HG03575 (cell line): ENCODE measurements at regions not wholly inside any gene's neighbourhood (a gene's known extent, or its start where the extent isn't known, plus 50 kb on each side); places are given as distances from the start of the nearest gene placed in this dataset.

Source experiments
- ATAC-seq: cut with Tn5 transposase; IDR thresholded peaks from one replicate; pipeline ENCODE4 v1.9.1; 2021; ENCODE audit not compliant: unreplicated experiment, insufficient number of reproducible peaks, low FRiP score; ENCODE audit errors: extremely low read depth

DNA sequence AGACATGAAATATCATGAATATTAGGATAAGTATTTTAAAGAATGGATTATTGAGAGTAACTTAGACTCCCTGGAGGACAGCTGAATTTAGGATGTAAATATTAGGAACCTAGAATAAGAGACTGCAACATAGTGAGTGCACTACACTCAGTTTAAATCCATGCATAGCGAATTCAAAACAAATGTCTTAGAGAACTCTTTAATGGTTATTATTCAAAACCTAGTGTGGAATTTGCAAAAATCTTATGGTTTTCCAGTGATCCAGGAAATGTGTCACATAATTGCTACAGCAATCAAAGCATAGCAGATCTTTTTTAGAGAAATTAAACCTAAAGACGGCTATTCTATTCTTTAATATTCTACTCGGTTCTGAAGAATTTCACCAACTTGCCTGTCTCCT, 239.0 kb downstream of the TMX3 start:
- ATAC-seq: no peak

DNA sequence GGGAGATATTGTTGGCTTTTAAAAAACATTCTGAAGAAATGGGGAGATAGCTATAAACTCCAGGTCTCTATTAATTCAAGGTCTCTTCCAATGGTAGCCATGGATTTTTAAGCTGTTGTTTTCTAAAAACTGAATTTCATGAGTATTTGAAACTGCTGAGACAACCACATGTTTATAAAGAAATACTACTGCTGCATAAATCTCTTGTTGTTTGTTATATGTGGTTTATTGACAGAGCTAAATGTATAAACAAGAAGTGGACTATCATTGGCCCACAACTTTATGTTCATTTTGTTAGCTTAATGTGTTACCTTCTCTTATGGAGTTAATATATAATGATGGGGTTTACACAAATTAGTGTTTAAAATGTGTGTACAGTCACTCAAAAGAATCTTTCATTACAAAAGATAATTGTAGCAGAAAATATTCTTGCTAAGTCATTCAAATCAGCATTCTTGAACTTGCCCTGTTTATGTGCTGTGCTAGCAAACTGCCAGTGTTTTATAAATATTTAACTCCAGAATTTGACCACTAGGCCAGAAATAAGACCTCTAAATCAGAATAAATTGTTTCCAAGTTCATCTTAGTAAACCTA, 242.1 kb downstream of the TMX3 start:
- ATAC-seq: no peak

DNA sequence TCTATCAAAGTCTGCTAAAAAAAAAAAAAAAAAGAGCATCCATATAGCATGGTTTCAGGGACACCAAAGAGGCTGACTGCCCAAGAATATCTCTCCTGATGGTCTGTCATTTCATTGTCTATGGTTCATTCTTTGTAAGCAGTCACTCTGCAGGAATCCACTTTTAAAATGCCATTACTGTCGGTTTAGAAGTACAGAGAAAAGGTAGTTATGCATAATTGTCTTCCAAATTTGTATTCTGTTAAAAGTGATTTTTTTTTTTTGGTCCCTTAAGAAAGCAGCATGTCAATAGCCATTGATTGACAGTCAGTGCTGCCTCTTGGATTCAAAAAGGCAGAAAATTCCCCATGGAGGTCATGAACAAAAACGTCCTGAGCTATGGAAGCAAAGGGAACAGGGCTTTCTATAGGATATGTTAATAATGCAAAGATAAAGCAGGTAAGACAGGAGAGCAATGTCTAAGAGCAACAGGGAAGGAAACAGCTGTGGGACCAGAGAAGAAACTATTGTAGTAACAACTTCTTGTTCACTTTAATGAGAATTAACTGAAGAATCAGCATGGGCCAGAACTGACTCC, 245.8 kb downstream of the TMX3 start:
- no peak for ATAC-seq

DNA sequence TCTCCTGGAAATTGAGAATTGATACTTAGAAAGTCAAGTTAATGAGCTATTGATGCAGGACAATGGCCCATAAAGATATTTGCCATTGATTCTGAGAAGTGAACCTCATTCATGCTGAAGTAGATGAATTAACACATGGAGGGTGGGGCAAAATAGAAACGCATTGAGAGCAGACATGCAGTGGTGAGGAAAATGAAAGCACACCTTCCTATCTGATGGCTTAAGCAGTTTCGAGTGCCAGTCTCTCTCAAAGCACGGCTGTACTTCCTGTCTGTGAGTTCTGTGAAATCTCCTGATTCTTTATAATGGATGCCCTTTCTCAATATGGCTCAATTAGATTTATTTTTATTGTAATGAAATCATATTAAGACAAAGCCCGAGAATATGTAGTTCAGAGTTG, 247.0 kb downstream of the TMX3 start:
- no peak for ATAC-seq

DNA sequence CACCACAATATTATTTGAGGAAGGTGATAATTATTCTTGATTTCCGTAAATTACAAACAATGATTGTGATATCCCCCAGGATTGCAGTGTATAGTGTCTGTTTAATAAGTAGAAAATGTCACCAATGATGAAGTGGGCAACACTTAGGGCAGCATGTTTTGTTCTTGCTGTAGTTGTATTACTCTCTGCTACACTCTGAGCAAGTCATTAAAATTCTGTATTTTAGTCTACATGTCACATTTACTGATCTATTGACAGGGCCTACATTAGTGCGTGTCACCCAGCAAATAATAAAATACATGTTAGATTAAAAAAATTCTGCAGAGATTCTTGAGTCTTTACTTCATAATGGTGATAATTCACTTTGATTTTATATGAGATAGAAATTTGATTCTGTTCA, 247.6 kb downstream of the TMX3 start:
- ATAC-seq: no peak

DNA sequence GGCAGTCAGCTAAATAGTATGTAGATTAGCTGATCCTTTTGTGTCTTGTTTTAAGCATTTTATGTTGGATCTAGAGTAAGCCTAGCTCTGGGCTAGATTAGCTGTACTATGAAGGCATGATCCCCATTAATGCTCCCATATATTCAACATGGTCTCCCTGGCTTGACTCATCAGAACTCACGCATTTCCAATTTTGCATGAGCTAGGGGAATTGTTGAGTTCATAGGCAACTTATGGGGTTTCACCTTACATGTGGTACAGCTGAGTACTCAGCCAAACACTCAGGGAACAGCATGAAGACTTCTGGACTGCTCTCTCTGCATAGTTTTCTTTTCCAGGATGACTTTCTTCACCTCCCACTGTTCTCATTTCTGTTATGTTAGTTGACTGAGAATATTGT, 248.2 kb downstream of the TMX3 start:
- no peak for ATAC-seq

DNA sequence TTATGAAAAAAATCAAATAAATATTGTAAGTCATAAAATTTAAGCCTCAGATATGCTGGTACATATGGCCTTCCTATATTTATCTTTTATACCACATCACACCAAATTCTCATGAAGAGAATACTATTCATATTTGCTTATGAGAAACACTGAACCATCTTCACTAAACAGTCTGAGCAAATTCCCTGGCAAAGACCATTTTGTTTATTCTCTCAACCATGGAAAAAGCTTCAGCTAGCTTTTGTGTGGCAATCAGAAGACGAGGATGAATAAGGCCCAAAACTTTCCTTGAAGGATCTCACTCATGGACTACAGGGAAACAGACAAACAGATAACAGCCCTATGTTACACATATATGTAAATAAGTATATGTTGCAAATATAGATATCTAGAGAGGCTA, 252.1 kb downstream of the TMX3 start:
- ATAC-seq: no peak

DNA sequence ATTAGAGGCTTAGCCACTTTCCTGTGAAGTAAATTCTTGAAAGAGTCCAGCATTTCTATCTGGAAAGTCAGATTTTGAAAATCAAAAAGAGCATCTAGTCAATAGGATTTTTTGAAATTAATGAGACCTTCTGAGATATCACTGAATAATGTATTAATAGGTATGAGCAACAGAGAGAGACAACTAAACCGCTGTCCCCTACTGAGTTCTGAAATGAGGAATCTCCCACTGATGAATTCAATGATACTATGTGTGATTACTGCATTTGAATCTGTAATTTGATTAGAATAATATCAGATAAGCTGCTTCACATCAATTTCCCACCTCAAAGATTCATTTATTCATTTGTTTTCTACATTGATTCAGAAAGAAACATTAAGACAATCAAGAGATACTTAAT, 252.8 kb downstream of the TMX3 start:
- no peak for ATAC-seq

DNA sequence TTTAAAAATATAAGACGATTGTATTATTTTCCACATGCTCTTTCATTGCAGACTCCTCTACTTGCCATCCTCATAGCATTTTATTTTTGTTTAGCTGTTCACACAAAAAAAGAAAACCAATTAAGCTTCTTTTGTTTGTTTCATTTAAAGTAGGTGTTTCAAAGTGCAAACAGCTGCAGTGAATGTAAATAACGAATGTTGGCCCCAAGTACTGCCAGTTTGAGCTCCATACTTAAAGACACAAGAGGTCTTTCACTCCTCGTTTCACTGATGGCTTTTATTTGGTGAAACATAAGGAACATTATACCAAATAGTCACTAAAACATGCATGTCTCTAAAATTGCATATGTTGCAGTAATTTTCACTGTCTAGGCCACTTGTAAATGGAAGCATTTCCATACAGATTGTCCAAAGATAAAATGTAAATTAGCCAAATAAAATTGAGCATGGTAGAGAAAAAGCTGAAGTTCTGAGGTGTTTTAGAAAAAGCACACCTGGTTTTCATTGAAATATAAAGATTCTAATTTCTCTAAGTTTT, 253.4 kb downstream of the TMX3 start:
- no peak for ATAC-seq

DNA sequence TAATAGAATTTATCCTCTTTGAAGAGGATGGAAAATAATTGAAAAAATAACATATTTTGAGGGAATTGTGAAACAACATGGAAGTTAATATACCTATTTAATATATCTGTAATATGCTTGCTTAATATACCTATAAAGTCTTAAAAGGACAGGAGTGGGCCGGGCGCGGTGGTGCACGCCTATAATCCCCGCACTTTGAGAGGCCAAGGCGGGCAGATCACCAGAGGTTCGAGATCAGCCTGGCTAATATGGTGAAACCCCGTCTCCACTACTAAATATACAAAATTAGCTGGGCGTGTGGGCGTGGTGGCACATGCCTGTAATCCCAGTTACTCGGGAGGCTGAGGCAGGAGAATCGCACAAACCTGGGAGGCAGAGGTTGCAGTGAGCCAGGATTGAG, 254.9 kb downstream of the TMX3 start:
- no peak for ATAC-seq

DNA sequence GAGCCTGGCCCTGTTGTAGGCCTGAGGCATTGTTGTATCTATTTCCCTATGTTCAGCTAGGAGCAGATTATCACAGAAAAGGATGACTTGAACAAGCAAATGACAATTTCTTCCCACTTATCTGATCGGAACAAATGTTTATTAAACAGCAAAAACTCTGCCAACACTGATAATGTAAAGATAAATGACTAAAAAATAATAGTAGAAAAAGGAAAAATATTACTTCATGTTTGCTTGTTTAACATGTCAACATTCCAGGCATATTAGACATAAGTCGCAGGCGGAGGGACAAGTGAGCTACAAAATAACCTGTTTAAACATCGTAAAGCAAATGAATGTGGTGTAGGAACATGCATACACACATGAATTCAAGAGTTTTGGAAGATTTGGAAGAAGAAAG, 257.9 kb downstream of the TMX3 start:
- ATAC-seq: no peak

DNA sequence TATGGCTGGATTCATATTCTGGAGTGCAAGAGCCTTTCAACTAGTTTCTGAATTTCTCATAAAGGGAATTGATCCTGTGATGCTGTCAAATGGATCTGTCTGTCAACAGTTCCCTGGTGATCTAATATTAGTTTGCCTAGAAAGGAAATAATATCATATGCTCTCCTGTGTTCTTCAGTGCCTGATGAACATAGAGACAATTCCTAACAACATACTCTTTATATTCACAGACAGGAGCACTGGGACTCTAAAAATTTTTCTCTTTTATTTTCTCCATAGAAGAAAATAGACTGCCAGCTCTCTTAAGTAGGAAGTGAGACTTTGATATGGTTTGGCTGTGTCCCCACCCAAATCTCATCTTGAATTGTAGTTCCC, 259.7 kb downstream of the TMX3 start:
- ATAC-seq: no peak

DNA sequence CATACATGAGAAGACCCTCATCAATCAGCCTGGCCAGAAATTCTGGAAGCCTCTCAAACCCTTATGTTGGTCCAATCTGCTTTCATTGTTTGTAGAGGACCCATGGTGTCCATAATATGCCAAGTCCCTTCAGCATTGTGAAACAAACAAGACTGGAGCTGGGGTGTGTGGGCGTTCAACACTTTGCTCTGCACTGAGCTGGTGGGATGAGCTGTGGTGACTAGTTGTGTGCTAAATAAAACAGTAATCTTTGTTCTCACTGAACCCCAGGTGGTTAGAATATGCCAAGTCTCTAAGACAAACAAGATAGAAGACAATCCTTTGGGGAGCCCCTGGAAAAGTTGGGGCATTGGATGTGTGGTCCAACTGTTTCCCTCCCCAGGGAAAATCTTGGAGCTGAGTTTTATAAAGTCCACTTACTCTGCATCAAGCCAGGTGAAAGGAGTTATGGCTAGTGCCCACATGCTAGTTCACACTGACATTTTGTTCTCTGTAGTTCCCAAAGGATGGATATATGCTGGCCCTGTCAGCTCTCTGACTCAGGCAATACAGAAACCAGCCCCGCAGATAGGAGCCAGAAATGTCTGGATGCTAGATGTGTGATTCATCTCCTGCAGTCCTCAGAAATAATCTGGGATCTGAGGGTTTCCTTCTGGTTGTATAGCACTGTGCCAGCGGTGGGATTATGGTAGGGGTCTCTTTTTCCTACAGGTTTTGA, 260.2 kb downstream of the TMX3 start:
- ATAC-seq: no peak

DNA sequence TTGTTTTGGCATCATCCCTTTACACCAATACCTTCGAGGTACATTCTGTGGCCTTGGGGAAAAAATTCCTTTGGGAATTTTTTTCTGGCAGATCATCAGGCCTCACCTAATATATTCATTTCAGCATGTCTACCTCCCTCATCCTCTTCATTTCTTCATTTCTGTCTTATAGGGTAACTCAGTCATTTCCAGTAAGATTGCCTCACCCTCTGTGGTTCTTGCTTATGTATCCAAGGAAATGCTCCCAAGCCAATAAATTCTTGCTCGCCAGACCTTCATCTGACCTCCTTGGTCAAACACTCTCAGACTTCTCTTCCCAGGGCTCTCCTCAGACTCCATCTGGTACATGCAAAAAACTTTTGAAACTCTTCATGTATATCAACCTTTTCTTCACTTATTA, 265.6 kb downstream of the TMX3 start:
- ATAC-seq: no peak

DNA sequence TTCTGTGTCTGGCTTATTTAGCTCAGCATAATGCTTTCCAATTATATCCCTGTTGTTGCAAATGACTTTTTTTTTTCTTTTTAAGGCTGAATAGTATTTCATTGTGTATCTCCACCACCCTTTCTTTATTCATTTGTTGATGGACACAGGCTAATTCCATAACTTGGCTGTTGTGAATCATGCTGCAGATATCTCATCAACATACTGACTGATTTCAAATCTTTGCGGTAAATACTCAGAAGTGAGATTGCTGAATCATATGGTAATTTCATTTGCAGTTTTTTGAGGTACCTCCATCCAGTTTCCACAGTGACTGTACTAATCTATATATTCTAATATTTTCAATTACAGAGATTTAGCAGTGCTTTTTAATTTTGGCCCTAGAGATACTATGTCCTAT, 266.2 kb downstream of the TMX3 start:
- no peak for ATAC-seq

DNA sequence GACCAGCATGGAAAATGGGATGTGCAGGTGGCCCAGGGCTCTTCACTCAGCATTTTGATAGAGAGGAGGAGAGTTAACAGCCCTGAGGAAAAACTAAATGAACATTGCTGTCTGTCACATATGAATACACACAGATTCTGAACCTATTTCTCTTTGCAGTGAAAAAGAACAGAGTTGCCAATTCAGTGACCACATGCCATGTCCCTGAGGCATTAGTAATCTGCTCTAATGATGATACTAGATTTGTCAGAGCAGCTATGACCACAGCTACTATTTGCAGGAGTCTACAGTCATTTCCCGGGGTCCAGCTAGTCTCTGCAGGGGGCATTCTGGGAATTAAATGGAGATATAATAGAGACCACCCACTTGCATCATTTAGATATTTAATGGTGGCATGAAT, 267.6 kb downstream of the TMX3 start:
- no peak for ATAC-seq

DNA sequence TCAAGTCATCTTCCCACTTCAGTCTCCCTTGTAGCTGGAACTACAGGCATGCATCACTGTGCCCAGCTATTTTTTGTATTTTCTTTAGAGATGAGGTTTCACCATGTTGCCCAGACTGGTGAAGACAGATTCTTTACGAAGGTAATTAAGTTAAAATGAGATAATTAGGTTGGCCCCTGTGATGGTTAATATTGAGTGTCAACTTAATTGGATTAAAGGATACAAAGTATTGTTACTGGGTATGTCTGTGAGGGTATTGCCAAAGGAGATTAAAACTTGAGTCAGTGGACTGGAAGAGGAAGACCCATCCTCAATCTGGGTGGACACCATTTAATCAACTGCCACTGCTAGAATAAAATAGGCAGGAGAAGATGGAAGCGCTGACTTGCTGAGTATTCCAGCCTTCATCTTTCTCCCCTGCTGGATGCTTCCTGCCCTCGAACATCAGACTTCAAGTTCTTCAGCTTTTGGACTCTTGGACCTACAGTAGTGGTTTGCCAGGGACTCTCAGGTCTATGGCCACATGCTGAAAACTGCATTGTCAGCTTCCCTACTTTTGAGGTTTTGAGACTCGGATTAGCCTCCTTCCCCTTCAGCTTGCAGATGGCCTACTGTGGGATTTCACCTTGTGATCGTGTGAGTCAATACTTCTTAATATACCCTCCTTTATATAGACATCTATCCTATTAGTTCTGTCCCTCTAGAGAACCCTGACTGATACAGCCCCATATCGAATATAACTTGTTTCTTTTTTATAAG, 269.1 kb downstream of the TMX3 start:
- ATAC-seq: no peak

DNA sequence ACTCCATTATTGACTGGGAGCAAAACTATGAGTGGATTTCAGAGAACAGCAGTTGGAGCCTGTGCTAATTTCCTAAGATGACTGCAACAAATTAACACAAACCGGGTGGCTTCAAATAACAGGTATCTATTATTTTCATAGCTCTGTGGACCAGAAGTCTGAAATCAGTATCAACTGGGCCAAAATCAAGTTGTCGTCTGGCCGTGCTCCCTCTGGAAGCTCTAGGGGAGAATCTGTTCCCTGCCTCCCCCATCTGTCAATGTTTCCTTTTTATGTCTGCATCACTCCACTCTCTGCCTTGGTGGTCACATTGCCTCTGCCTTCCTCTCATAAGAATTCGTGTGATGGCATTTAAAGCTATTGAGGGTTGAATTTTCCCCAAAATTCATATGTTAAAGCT, 269.8 kb downstream of the TMX3 start:
- ATAC-seq: no peak

DNA sequence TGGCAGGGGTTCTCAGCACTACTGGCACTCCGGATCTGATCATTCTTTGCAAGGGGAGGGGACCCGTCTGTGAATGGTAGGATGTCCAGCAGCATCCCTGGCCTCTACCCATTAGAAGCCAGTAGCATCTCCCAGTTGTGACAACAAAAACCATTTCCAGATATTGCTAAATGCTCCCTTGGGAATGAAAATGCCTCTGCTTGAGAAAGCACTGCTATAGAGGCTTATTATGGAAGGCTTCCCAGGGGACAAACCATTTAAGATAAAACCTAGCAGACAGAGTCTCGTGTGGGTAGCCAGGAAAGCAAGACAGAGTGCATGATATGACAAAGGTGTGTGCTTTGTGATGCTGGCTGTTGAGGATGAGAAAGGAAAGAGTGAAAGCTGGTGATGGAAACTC, 273.7 kb downstream of the TMX3 start:
- no peak for ATAC-seq

DNA sequence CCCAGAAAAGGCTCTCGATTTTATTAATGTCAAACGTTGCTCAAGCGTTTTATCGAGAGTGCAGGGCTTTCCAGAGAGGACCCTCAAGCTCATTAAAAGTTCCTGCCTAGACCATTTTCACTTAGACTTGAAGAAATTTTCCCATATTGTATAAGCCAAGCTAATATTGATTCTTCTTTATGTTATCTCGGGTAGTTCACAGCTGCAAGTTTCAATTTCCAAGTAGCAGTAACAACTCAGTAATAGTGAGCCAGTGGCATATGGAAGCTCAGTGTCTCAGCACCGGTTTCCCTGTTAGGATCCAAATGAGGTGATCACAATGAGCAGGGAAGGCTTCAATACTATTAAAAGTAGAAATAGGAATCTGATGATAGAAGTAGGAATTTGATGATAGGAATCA, 274.5 kb downstream of the TMX3 start:
- no peak for ATAC-seq
